Activated CD8-positive, alpha-beta T cell treated with anti-CD3 and anti-CD28 coated beads for 36 hours (primary cell): ENCODE measurements at regions not wholly inside any gene's neighbourhood (a gene's known extent, or its start where the extent isn't known, plus 50 kb on each side); places are given as distances from the start of the nearest gene placed in this dataset.
A peak's percentile ranks its signal among the peaks of the same experiment; 100 is the strongest.

Experiments used
- ATAC-seq: fragments of 200-7000 bp; cut with Tn5 transposase; one replicate; pipeline ENCODE4 v1.10.0; 2021; ENCODE audit warnings: mild to moderate bottlenecking, moderate library complexity
- CTCF ChIA-PET: fragments of 350-600 bp; sonication (Branson Sonifier 250); formaldehyde crosslinking; loops from one replicate; lab custom pipeline; 2021; ENCODE audit warnings: antibody characterized with exemption; lab: Charles Lee
- POLR2A ChIA-PET: fragments of 350-600 bp; sonication (Branson Sonifier 250); formaldehyde crosslinking; loops from one replicate; lab custom pipeline; 2021; ENCODE audit warnings: antibody characterized with exemption; lab: Charles Lee
- DNase-seq: peaks from one replicate; pipeline ENCODE4 v3.0.0-alpha.2; 2020
- H3K27ac Mint-ChIP-seq: one replicate; pipeline ENCODE4 v1.8.0; 2021; ENCODE audit warnings: mild to moderate bottlenecking, mixed read lengths
- H3K27me3 Mint-ChIP-seq: one replicate; pipeline ENCODE4 v1.8.0; 2021; ENCODE audit warnings: mixed read lengths
- H3K36me3 Mint-ChIP-seq: one replicate; pipeline ENCODE4 v1.8.0; 2021; ENCODE audit warnings: low read depth, mixed read lengths
- H3K4me1 Mint-ChIP-seq: one replicate; pipeline ENCODE4 v1.8.0; 2021; ENCODE audit warnings: low read depth, mixed read lengths
- H3K4me3 Mint-ChIP-seq: one replicate; pipeline ENCODE4 v1.8.0; 2021; ENCODE audit warnings: mild to moderate bottlenecking, moderate library complexity, mixed read lengths
- H3K9me3 Mint-ChIP-seq: one replicate; pipeline ENCODE4 v1.8.0; 2021; ENCODE audit warnings: mixed read lengths
- CTCF ChIP-seq: fragments of 200-600 bp; IDR thresholded peaks from one replicate; pipeline ENCODE4 v1.8.0; 2022; ENCODE audit warnings: antibody characterized with exemption, mild to moderate bottlenecking
- intact Hi-C: fragments of 100-400 bp; cut with micrococcal nuclease; formaldehyde crosslinking; loops from one replicate; pipeline ENCODE4 v1.10.0; 2022

GRCh38 chr3:72277710-72278109 lies 492.8 kb upstream of the PROK2 start:
- ChIA-PET POLR2A (interaction anchor here (0.6 to 1.3 kb wide), 2 partner anchors 20 to 248 kb away, joined by 3 read pairs; no protein-coding TSS in a partner anchor), CTCF (interaction anchor here (1.2 kb wide), 1 partner anchor 8 kb away, joined by 3 read pairs; no protein-coding TSS in a partner anchor)
- no peaks in the 10 kb centered on the region for H3K36me3 Mint-ChIP-seq
- H3K27ac Mint-ChIP-seq, result no peak overlapping the region
- ATAC-seq (no peak), DNase-seq (no peak)
- intact Hi-C loops, result no loop called here
- H3K27me3 Mint-ChIP-seq, result peaks cover 1% of the 10 kb centered on the region
- no peak overlapping the region for H3K4me3 Mint-ChIP-seq
- no peak for TF ChIP-seq CTCF
- peaks cover 11% of the 10 kb centered on the region for H3K4me1 Mint-ChIP-seq
- no peaks in the 10 kb centered on the region for H3K9me3 Mint-ChIP-seq

- intact Hi-C loops, result no loop called here
- Mint-ChIP-seq H3K36me3 (no peaks in the 10 kb centered on the region), H3K4me1 (peaks cover 11% of the 10 kb centered on the region), H3K27ac (no peak overlapping the region), H3K4me3 (no peak overlapping the region), H3K27me3 (peaks cover 1% of the 10 kb centered on the region), H3K9me3 (no peaks in the 10 kb centered on the region)
- TF ChIP-seq CTCF, result no peak
- POLR2A ChIA-PET, result interaction anchor here (1.3 kb wide), 1 partner anchor 21 kb away, joined by 3 read pairs; no protein-coding TSS in a partner anchor
- no peak for ATAC-seq
- DNase-seq, result no peak
- CTCF ChIA-PET, result interaction anchor here (1.2 kb wide), 1 partner anchor 9 kb away, joined by 3 read pairs; no protein-coding TSS in a partner anchor
These were observed 491.9 kb upstream of the PROK2 start for GRCh38 chr3:72276806-72277205.

- CTCF ChIA-PET, result interaction anchor here (1.6 kb wide), 1 partner anchor 19 kb away, joined by 4 read pairs; no protein-coding TSS in a partner anchor
- POLR2A ChIA-PET, result no interaction called here
- ATAC-seq (no peak), DNase-seq (no peak)
- Mint-ChIP-seq H3K9me3 (no peaks in the 10 kb centered on the region), H3K4me3 (no peak overlapping the region), H3K27ac (no peak overlapping the region), H3K4me1 (peaks cover 16% of the 10 kb centered on the region), H3K36me3 (no peaks in the 10 kb centered on the region), H3K27me3 (peaks cover 3% of the 10 kb centered on the region)
- TF ChIP-seq CTCF, result no peak
- intact Hi-C loops, result no loop called here
These were observed 490.4 kb upstream of the PROK2 start for GRCh38 chr3:72275331-72275751.

GRCh38 chr3:72274493-72275330 lies 489.8 kb upstream of the PROK2 start:
- H3K27me3 Mint-ChIP-seq, result peaks cover 3% of the 10 kb centered on the region
- no peak overlapping the region for H3K27ac Mint-ChIP-seq
- CTCF ChIA-PET, result interaction anchor here (1.6 kb wide), 1 partner anchor 18 kb away, joined by 4 read pairs; no protein-coding TSS in a partner anchor
- no peak overlapping the region for H3K4me3 Mint-ChIP-seq
- ATAC-seq, result peak; percentile 42
- no peak for DNase-seq
- TF ChIP-seq CTCF, result no peak
- POLR2A ChIA-PET, result no interaction called here
- peaks cover 22% of the 10 kb centered on the region for H3K4me1 Mint-ChIP-seq
- H3K36me3 Mint-ChIP-seq, result no peaks in the 10 kb centered on the region
- no peaks in the 10 kb centered on the region for H3K9me3 Mint-ChIP-seq
- intact Hi-C loops, result no loop called here

GRCh38 chr3:72273615-72274014 lies 488.7 kb upstream of the PROK2 start:
- Mint-ChIP-seq H3K36me3 (no peaks in the 10 kb centered on the region), H3K9me3 (no peaks in the 10 kb centered on the region), H3K4me3 (no peak overlapping the region), H3K27ac (no peak overlapping the region), H3K27me3 (peaks cover 3% of the 10 kb centered on the region), H3K4me1 (peaks cover 28% of the 10 kb centered on the region)
- CTCF ChIA-PET, result no interaction called here
- TF ChIP-seq CTCF, result no peak
- POLR2A ChIA-PET, result no interaction called here
- ATAC-seq (no peak), DNase-seq (no peak)
- intact Hi-C loops, result no loop called here
